ENCODE measurements at regions not wholly inside any gene's neighbourhood (a gene's known extent, or its start where the extent isn't known, plus 50 kb on each side); places are given as distances from the start of the nearest gene placed in this dataset.
"Not testable (repeated sequence)": the region's sequence is repeated elsewhere in the genome, so short reads cannot be mapped to it uniquely, and the experiment has no call there.

- Histone ChIP-seq H3K4me1 (ENCODE audit: insufficient read depth, low read length, poor library complexity, severe bottlenecking) (no peaks in the 10 kb centered on the region), H3K36me3 (ENCODE audit: insufficient read depth, low read length, poor library complexity, severe bottlenecking) (no peaks in the 10 kb centered on the region), H3K9me3 (ENCODE audit: low read depth, low read length, poor library complexity, severe bottlenecking) (peaks cover under 1% of the 10 kb centered on the region), H3K27ac (ENCODE audit: low read depth, low read length, poor library complexity, severe bottlenecking) (no peak overlapping the region), H3K27me3 (replicated peaks; ENCODE audit: insufficient read depth, low read depth, low read length, poor library complexity) (no peaks in the 10 kb centered on the region), H3K4me3 (ENCODE audit: low read depth, low read length, poor library complexity, severe bottlenecking) (no peak overlapping the region)
- ChIA-PET POLR2A (ENCODE audit: low non-redundant PET) (no interaction called here), CTCF (no interaction called here)
- no peak for TF ChIP-seq EZH2 (IDR thresholded peaks at IDR 0.05; ENCODE audit: borderline replicate concordance, low read depth, low read length, poor library complexity, severe bottlenecking)
- intact Hi-C loops (cut with micrococcal nuclease; ENCODE audit: unreplicated experiment) = no loop called here
- no peak for DNase-seq (ENCODE audit: low spot score)
- no TSS peak for BruUV-seq (replicated peaks)
Measured at GRCh38 chr1:61560385-61560784, 164.6 kb downstream of the TM2D1 start.

GRCh38 chr1:61556631-61557030 is 168.3 kb downstream of the TM2D1 start:
- Histone ChIP-seq H3K27ac (ENCODE audit: low read depth, low read length, poor library complexity, severe bottlenecking) (no peak overlapping the region), H3K4me3 (ENCODE audit: low read depth, low read length, poor library complexity, severe bottlenecking) (no peak overlapping the region), H3K36me3 (ENCODE audit: insufficient read depth, low read length, poor library complexity, severe bottlenecking) (no peaks in the 10 kb centered on the region), H3K27me3 (replicated peaks; ENCODE audit: insufficient read depth, low read depth, low read length, poor library complexity) (no peaks in the 10 kb centered on the region), H3K4me1 (ENCODE audit: insufficient read depth, low read length, poor library complexity, severe bottlenecking) (no peaks in the 10 kb centered on the region), H3K9me3 (ENCODE audit: low read depth, low read length, poor library complexity, severe bottlenecking) (no peaks in the 10 kb centered on the region)
- intact Hi-C loops (cut with micrococcal nuclease; ENCODE audit: unreplicated experiment) = no loop called here
- no peak for DNase-seq (ENCODE audit: low spot score)
- TF ChIP-seq CTCF (conservative IDR thresholded peaks at IDR 0.05; ENCODE audit: low read depth, low read length) (no peak), EZH2 (IDR thresholded peaks at IDR 0.05; ENCODE audit: borderline replicate concordance, low read depth, low read length, poor library complexity, severe bottlenecking) (no peak)
- ChIA-PET POLR2A (ENCODE audit: low non-redundant PET) (no interaction called here), CTCF (no interaction called here)
- no TSS peak for BruUV-seq (replicated peaks)

- H3K9me3 ChIP-seq (ENCODE audit: low read depth, low read length, poor library complexity, severe bottlenecking) = no peaks in the 10 kb centered on the region
- ChIA-PET CTCF (no interaction called here), POLR2A (ENCODE audit: low non-redundant PET) (no interaction called here)
- TF ChIP-seq CTCF (conservative IDR thresholded peaks at IDR 0.05; ENCODE audit: low read depth, low read length) (no peak), EZH2 (IDR thresholded peaks at IDR 0.05; ENCODE audit: borderline replicate concordance, low read depth, low read length, poor library complexity, severe bottlenecking) (no peak)
- no peak overlapping the region for H3K27ac ChIP-seq (ENCODE audit: low read depth, low read length, poor library complexity, severe bottlenecking)
- no peaks in the 10 kb centered on the region for H3K27me3 ChIP-seq (replicated peaks; ENCODE audit: insufficient read depth, low read depth, low read length, poor library complexity)
- H3K4me1 ChIP-seq (ENCODE audit: insufficient read depth, low read length, poor library complexity, severe bottlenecking) = no peaks in the 10 kb centered on the region
- DNase-seq (ENCODE audit: low spot score) = no peak
- no peaks in the 10 kb centered on the region for H3K36me3 ChIP-seq (ENCODE audit: insufficient read depth, low read length, poor library complexity, severe bottlenecking)
- BruUV-seq (replicated peaks) = no TSS peak
- intact Hi-C loops (cut with micrococcal nuclease; ENCODE audit: unreplicated experiment) = no loop called here
- no peak overlapping the region for H3K4me3 ChIP-seq (ENCODE audit: low read depth, low read length, poor library complexity, severe bottlenecking)
Measured at GRCh38 chr1:61552630-61553305, 172.2 kb downstream of the TM2D1 start.

GRCh38 chr1:61547302-61547701 is 177.6 kb downstream of the TM2D1 start:
- H3K27me3 ChIP-seq (replicated peaks; ENCODE audit: insufficient read depth, low read depth, low read length, poor library complexity); POLR2A ChIA-PET (ENCODE audit: low non-redundant PET); H3K36me3 ChIP-seq (ENCODE audit: insufficient read depth, low read length, poor library complexity, severe bottlenecking); H3K9me3 ChIP-seq (ENCODE audit: low read depth, low read length, poor library complexity, severe bottlenecking); H3K4me1 ChIP-seq (ENCODE audit: insufficient read depth, low read length, poor library complexity, severe bottlenecking); H3K27ac ChIP-seq (ENCODE audit: low read depth, low read length, poor library complexity, severe bottlenecking); BruUV-seq (replicated peaks); H3K4me3 ChIP-seq (ENCODE audit: low read depth, low read length, poor library complexity, severe bottlenecking): not testable (repeated sequence)
- CTCF ChIA-PET = interaction anchor here (1.7 kb wide), 1 partner anchor 306 kb away, joined by 8 read pairs; no protein-coding TSS in a partner anchor
- TF ChIP-seq CTCF (conservative IDR thresholded peaks at IDR 0.05; ENCODE audit: low read depth, low read length) = peak; percentile 46
- DNase-seq (ENCODE audit: low spot score) = peak; percentile 50
- intact Hi-C loops (cut with micrococcal nuclease; ENCODE audit: unreplicated experiment) = loop anchor here (10.0 kb wide), 1 partner anchor 307 kb away; no protein-coding TSS in a partner anchor

- H3K4me3 ChIP-seq (ENCODE audit: low read depth, low read length, poor library complexity, severe bottlenecking); H3K4me1 ChIP-seq (ENCODE audit: insufficient read depth, low read length, poor library complexity, severe bottlenecking); CTCF ChIA-PET; BruUV-seq (replicated peaks); DNase-seq (ENCODE audit: low spot score); H3K27ac ChIP-seq (ENCODE audit: low read depth, low read length, poor library complexity, severe bottlenecking); H3K27me3 ChIP-seq (replicated peaks; ENCODE audit: insufficient read depth, low read depth, low read length, poor library complexity); H3K36me3 ChIP-seq (ENCODE audit: insufficient read depth, low read length, poor library complexity, severe bottlenecking); POLR2A ChIA-PET (ENCODE audit: low non-redundant PET); H3K9me3 ChIP-seq (ENCODE audit: low read depth, low read length, poor library complexity, severe bottlenecking): not testable (repeated sequence)
- intact Hi-C loops (cut with micrococcal nuclease; ENCODE audit: unreplicated experiment) = loop anchor here (10.0 kb wide), 1 partner anchor 310 kb away; no protein-coding TSS in a partner anchor
Measured at GRCh38 chr1:61544870-61545269, 180.1 kb downstream of the TM2D1 start.

Data from A673 (cell line).